Upper lobe of left lung (tissue), 6 donors: ENCODE measurements at regions not wholly inside any gene's neighbourhood (a gene's known extent, or its start where the extent isn't known, plus 50 kb on each side); places are given as distances from the start of the nearest gene placed in this dataset.
A peak's percentile ranks its signal among the peaks of the same experiment; 100 is the strongest.

ENCODE experiments used
- ATAC-seq, 2 donors: fragments of 200-7000 bp; cut with Tn5 transposase; one replicate each; pipeline ENCODE4 v1.9.1; 2022; ENCODE audit warnings: mild to moderate bottlenecking in 2 of 2, moderate library complexity in 2 of 2; ENCODE audit not compliant: low FRiP score in 2 of 2
- DNase-seq, 2 donors: peaks; one replicate each; pipeline ENCODE4 v3.0.0-alpha.2; 2019 to 2020
- H3K27ac ChIP-seq, 4 donors: fragments of 200-600 bp; sonication (generic); one replicate each; pipeline ENCODE4 v1.5.1; 2016 to 2019
- H3K27me3 ChIP-seq, 4 donors: fragments of 200-600 bp; sonication (generic); one replicate each; pipeline ENCODE4 v1.5.1; 2017 to 2019
- H3K36me3 ChIP-seq, 4 donors: fragments of 200-600 bp; sonication (generic); one replicate each; pipeline ENCODE4 v1.5.1; 2016 to 2019
- H3K4me1 ChIP-seq, 4 donors: fragments of 200-600 bp; sonication (generic); one replicate each; pipeline ENCODE4 v1.5.1; 2018 to 2019
- H3K4me3 ChIP-seq, 4 donors: fragments of 200-600 bp; sonication (generic); one replicate each; pipeline ENCODE4 v1.5.1; 2017 to 2019; ENCODE audit warnings: mild to moderate bottlenecking in 2 of 4, moderate library complexity in 1 of 4
- H3K9me3 ChIP-seq, 4 donors: fragments of 200-600 bp; sonication (generic); one replicate each; pipeline ENCODE4 v1.5.1; 2018 to 2019
- CTCF ChIP-seq, 6 experiments: fragments of 450-650 bp in 4 of 6; fragments of 200-600 bp in 2 of 6; sonication (generic) in 2 of 6; IDR thresholded peaks; one replicate each; pipeline ENCODE4 v1.5.1; 2016 to 2019; ENCODE audit warnings: antibody characterized with exemption in 6 of 6
- EP300 ChIP-seq, 4 donors: sonication (generic); formaldehyde crosslinking; IDR thresholded peaks; one replicate each; pipeline ENCODE4 v1.5.1; 2017; ENCODE audit warnings: antibody characterized with exemption in 4 of 4, control low read depth in 2 of 4
- POLR2A ChIP-seq, 4 donors: fragments of 450-650 bp; IDR thresholded peaks; one replicate each; pipeline ENCODE4 v1.5.1; 2016 to 2017; ENCODE audit warnings: antibody characterized with exemption in 4 of 4, mild to moderate bottlenecking in 2 of 4
- POLR2AphosphoS5 ChIP-seq, 2 donors: sonication (generic); formaldehyde crosslinking; IDR thresholded peaks; one replicate each; pipeline ENCODE4 v1.5.1; 2017; ENCODE audit warnings: antibody characterized with exemption in 2 of 2
- WGBS, 2 donors: methylation state at CpG; one replicate each; pipeline ENCODE4 v1.1.5; 2017 to 2018; 5-methylcytosine and 5-hydroxymethylcytosine counted together
- donor health status: DM: no; HTN: no; CAD: no; lungs with moderate emphysema.
- donor health status: DM: no; HTN: yes; CAD: no; lungs with severe emphysema.

- peak in 1 of 2 donors; percentile 51 for ATAC-seq
- DNase-seq, result no peak
- Histone ChIP-seq H3K4me3 (no peak overlapping the region), H3K36me3 (no peaks in the 10 kb centered on the region), H3K27ac (no peak overlapping the region), H3K4me1 (no peaks in the 10 kb centered on the region), H3K27me3 (no peaks in the 10 kb centered on the region), H3K9me3 (no peaks in the 10 kb centered on the region)
- TF ChIP-seq EP300 (IDR thresholded peaks at IDR 0.05) (no peak), POLR2A (IDR thresholded peaks at IDR 0.05) (no peak), POLR2AphosphoS5 (IDR thresholded peaks at IDR 0.05) (no peak), CTCF (IDR thresholded peaks at IDR 0.05) (peak; percentile 38 to 67 (median 50))
- WGBS, 2 donors, result 23 to 29% methylated on average over 14 of the region's 14 CpGs
Measured at GRCh38 chr19:34096020-34096915, 76.0 kb upstream of the LSM14A start.

- Histone ChIP-seq H3K27ac (no peak overlapping the region), H3K4me3 (no peak overlapping the region)
- WGBS, 2 donors, result 45 to 59% methylated on average over 5 of the region's 5 CpGs
Measured at GRCh38 chr19:34104096-34104495, 68.2 kb upstream of the LSM14A start.

GRCh38 chr19:34104557-34104956 lies 67.7 kb upstream of the LSM14A start:
- H3K9me3 ChIP-seq, result no peaks in the 10 kb centered on the region
- 47 to 49% methylated on average over 5 of the region's 5 CpGs for WGBS, 2 donors
- TF ChIP-seq POLR2A (IDR thresholded peaks at IDR 0.05), result no peak
- TF ChIP-seq POLR2AphosphoS5 (IDR thresholded peaks at IDR 0.05), result no peak
- TF ChIP-seq CTCF (IDR thresholded peaks at IDR 0.05), result no peak
- no peak for TF ChIP-seq EP300 (IDR thresholded peaks at IDR 0.05)
- no peak for DNase-seq
- no peak overlapping the region for H3K4me3 ChIP-seq
- no peaks in the 10 kb centered on the region for H3K36me3 ChIP-seq
- H3K27me3 ChIP-seq, result no peaks in the 10 kb centered on the region
- H3K27ac ChIP-seq, result no peak overlapping the region
- ATAC-seq, result no peak
- H3K4me1 ChIP-seq, result no peaks in the 10 kb centered on the region

More at GRCh38 chr19:34104096-34104495, 68.2 kb upstream of the LSM14A start:
- no peaks in the 10 kb centered on the region for H3K4me1 ChIP-seq
- H3K9me3 ChIP-seq, result no peaks in the 10 kb centered on the region
- H3K36me3 ChIP-seq, result no peaks in the 10 kb centered on the region
- DNase-seq (no peak), ATAC-seq (no peak)
- H3K27me3 ChIP-seq, result no peaks in the 10 kb centered on the region
- TF ChIP-seq EP300 (IDR thresholded peaks at IDR 0.05) (no peak), POLR2AphosphoS5 (IDR thresholded peaks at IDR 0.05) (no peak), POLR2A (IDR thresholded peaks at IDR 0.05) (no peak), CTCF (IDR thresholded peaks at IDR 0.05) (no peak)

- Histone ChIP-seq H3K4me1 (no peaks in the 10 kb centered on the region), H3K27me3 (no peaks in the 10 kb centered on the region), H3K9me3 (no peaks in the 10 kb centered on the region), H3K36me3 (no peaks in the 10 kb centered on the region), H3K4me3 (no peak overlapping the region), H3K27ac (no peak overlapping the region)
- TF ChIP-seq CTCF (IDR thresholded peaks at IDR 0.05), result no peak
- TF ChIP-seq EP300 (IDR thresholded peaks at IDR 0.05), result no peak
- no peak for TF ChIP-seq POLR2AphosphoS5 (IDR thresholded peaks at IDR 0.05)
- no peak for TF ChIP-seq POLR2A (IDR thresholded peaks at IDR 0.05)
- 38 to 43% methylated on average over 3 of the region's 3 CpGs for WGBS, 2 donors
- no peak for ATAC-seq
- no peak for DNase-seq
Measured at GRCh38 chr19:34109596-34109995, 62.7 kb upstream of the LSM14A start.
